Tibial nerve (tissue), 4 donors: ENCODE measurements at regions not wholly inside any gene's neighbourhood (a gene's known extent, or its start where the extent isn't known, plus 50 kb on each side); places are given as distances from the start of the nearest gene placed in this dataset.

Experiments
- DNase-seq, 2 donors: peaks; one replicate each; pipeline ENCODE4 v3.0.0-alpha.2; 2019; ENCODE audit warnings: low spot score in 2 of 2
- H3K27ac ChIP-seq, 4 donors: fragments of 200-600 bp; sonication (generic) in 3 of 4; one replicate each; pipeline ENCODE4 v1.5.1; 2017 to 2019; ENCODE audit warnings: mild to moderate bottlenecking in 1 of 4
- H3K27me3 ChIP-seq, 2 donors: fragments of 200-600 bp; sonication (generic) in 1 of 2; one replicate each; pipeline versions ENCODE4 v1.5.1 to v1.6.0; 2017 to 2019
- H3K36me3 ChIP-seq, 3 donors: fragments of 200-600 bp; sonication (generic); one replicate each; pipeline ENCODE4 v1.5.1; 2018 to 2019
- H3K4me1 ChIP-seq, 4 donors: fragments of 200-600 bp; sonication (generic) in 3 of 4; one replicate each; pipeline ENCODE4 v1.5.1; 2017 to 2019
- H3K4me3 ChIP-seq, 4 donors: fragments of 200-600 bp; sonication (generic) in 3 of 4; one replicate each; pipeline ENCODE4 v1.5.1; 2017 to 2019; ENCODE audit warnings: mild to moderate bottlenecking in 1 of 4, moderate library complexity in 1 of 4
- H3K9me3 ChIP-seq, 4 donors: fragments of 200-600 bp; sonication (generic) in 3 of 4; one replicate each; pipeline ENCODE4 v1.5.1; 2017 to 2019
- CTCF ChIP-seq, 5 experiments: fragments of 200-600 bp in 3 of 5; fragments of 450-650 bp in 2 of 5; sonication (generic) in 3 of 5; IDR thresholded peaks; one replicate each; pipeline ENCODE4 v1.5.1; 2016 to 2019; ENCODE audit warnings: antibody characterized with exemption in 5 of 5, mild to moderate bottlenecking in 3 of 5, moderate library complexity in 2 of 5
- EP300 ChIP-seq, 2 donors: sonication (generic); formaldehyde crosslinking; IDR thresholded peaks; one replicate each; pipeline ENCODE4 v1.6.1; 2017; ENCODE audit warnings: antibody characterized with exemption in 2 of 2, mild to moderate bottlenecking in 1 of 2
- POLR2A ChIP-seq, 2 donors: fragments of 450-650 bp; IDR thresholded peaks; one replicate each; pipeline ENCODE4 v1.6.1; 2017; ENCODE audit warnings: antibody characterized with exemption in 2 of 2, mild to moderate bottlenecking in 2 of 2, moderate library complexity in 2 of 2
- WGBS, 2 donors: methylation state at CpG; one replicate each; pipeline ENCODE4 v1.1.5; 2018; 5-methylcytosine and 5-hydroxymethylcytosine counted together

GRCh38 chr2:2492800-2493199, 161.7 kb upstream of the MYT1L start:
- H3K36me3 ChIP-seq = no peaks in the 10 kb centered on the region
- no peak for TF ChIP-seq POLR2A (IDR thresholded peaks at IDR 0.05)
- no peak for TF ChIP-seq CTCF (IDR thresholded peaks at IDR 0.05)
- no peak for TF ChIP-seq EP300 (IDR thresholded peaks at IDR 0.05)
- H3K27me3 ChIP-seq = no peaks in the 10 kb centered on the region
- H3K4me1 ChIP-seq = no peaks in the 10 kb centered on the region
- no peak for DNase-seq
- no peak overlapping the region for H3K27ac ChIP-seq
- H3K9me3 ChIP-seq = no peaks in the 10 kb centered on the region
- 73 to 83% methylated on average over 4 of the region's 4 CpGs for WGBS, 2 donors
- no peak overlapping the region for H3K4me3 ChIP-seq

- H3K36me3 ChIP-seq = no peaks in the 10 kb centered on the region
- H3K27me3 ChIP-seq = no peaks in the 10 kb centered on the region
- no peak for DNase-seq
- WGBS, 2 donors = 86 to 88% methylated on average over 2 of the region's 2 CpGs
- no peaks in the 10 kb centered on the region for H3K4me1 ChIP-seq
- H3K9me3 ChIP-seq = no peaks in the 10 kb centered on the region
- H3K4me3 ChIP-seq = no peak overlapping the region
- H3K27ac ChIP-seq = no peak overlapping the region
- no peak for TF ChIP-seq EP300 (IDR thresholded peaks at IDR 0.05)
- TF ChIP-seq CTCF (IDR thresholded peaks at IDR 0.05) = no peak
- TF ChIP-seq POLR2A (IDR thresholded peaks at IDR 0.05) = no peak
Measured at GRCh38 chr2:2491964-2492363, 160.9 kb upstream of the MYT1L start.

- H3K27ac ChIP-seq = no peak overlapping the region
- no peaks in the 10 kb centered on the region for H3K36me3 ChIP-seq
- H3K27me3 ChIP-seq = no peaks in the 10 kb centered on the region
- no peak for DNase-seq
- 85 to 92% methylated on average over 8 of the region's 8 CpGs for WGBS, 2 donors
- TF ChIP-seq CTCF (IDR thresholded peaks at IDR 0.05) = no peak
- no peak for TF ChIP-seq EP300 (IDR thresholded peaks at IDR 0.05)
- TF ChIP-seq POLR2A (IDR thresholded peaks at IDR 0.05) = no peak
- H3K4me3 ChIP-seq = no peak overlapping the region
- H3K4me1 ChIP-seq = no peaks in the 10 kb centered on the region
- H3K9me3 ChIP-seq = peaks cover 0 to 10% (median 0%) of the 10 kb centered on the region in 4 donors
Measured at GRCh38 chr2:2484301-2484700, 153.2 kb upstream of the MYT1L start.

- H3K4me1 ChIP-seq = no peaks in the 10 kb centered on the region
- TF ChIP-seq EP300 (IDR thresholded peaks at IDR 0.05) (no peak), CTCF (IDR thresholded peaks at IDR 0.05) (no peak), POLR2A (IDR thresholded peaks at IDR 0.05) (no peak)
- 68 to 81% methylated on average over 4 of the region's 4 CpGs for WGBS, 2 donors
Measured at GRCh38 chr2:2482851-2483250, 151.8 kb upstream of the MYT1L start.

GRCh38 chr2:2472881-2473280, 141.8 kb upstream of the MYT1L start:
- TF ChIP-seq POLR2A (IDR thresholded peaks at IDR 0.05) (no peak), EP300 (IDR thresholded peaks at IDR 0.05) (no peak), CTCF (IDR thresholded peaks at IDR 0.05) (no peak)
- H3K27ac ChIP-seq = no peak overlapping the region
- WGBS, 2 donors = 85 to 86% methylated on average over 12 of the region's 12 CpGs
- no peak overlapping the region for H3K4me3 ChIP-seq
- H3K36me3 ChIP-seq = no peaks in the 10 kb centered on the region
- H3K27me3 ChIP-seq = no peaks in the 10 kb centered on the region
- H3K4me1 ChIP-seq = no peaks in the 10 kb centered on the region
- no peak for DNase-seq
- no peaks in the 10 kb centered on the region for H3K9me3 ChIP-seq

More at GRCh38 chr2:2482851-2483250, 151.8 kb upstream of the MYT1L start:
- Histone ChIP-seq H3K36me3 (no peaks in the 10 kb centered on the region), H3K4me3 (no peak overlapping the region), H3K9me3 (peaks cover 0 to 10% (median 0%) of the 10 kb centered on the region in 4 donors), H3K27me3 (no peaks in the 10 kb centered on the region), H3K27ac (no peak overlapping the region)
- no peak for DNase-seq
